H1 (cell line): ENCODE measurements at regions not wholly inside any gene's neighbourhood (a gene's known extent, or its start where the extent isn't known, plus 50 kb on each side); places are given as distances from the start of the nearest gene placed in this dataset.

ENCODE experiments used
- BCL11A ChIP-seq, 2 experiments: IDR thresholded peaks; one replicate each; pipeline ENCODE4 v1.6.1; 2011; ENCODE audit warnings: low read depth in 2 of 2, low read length in 2 of 2, mild to moderate bottlenecking in 2 of 2
- CEBPB ChIP-seq: IDR thresholded peaks from 2 replicates; pipeline ENCODE4 v1.6.1; 2012; ENCODE audit warnings: low read depth, low read length
- EP300 ChIP-seq, 2 experiments: IDR thresholded peaks; 1 replicate in 1 of 2; 2 replicates in 1 of 2; pipeline ENCODE4 v1.6.1; 2011 to 2012; ENCODE audit warnings: low read depth in 2 of 2, low read length in 2 of 2, mild to moderate bottlenecking in 2 of 2, borderline replicate concordance in 1 of 2, inconsistent platforms in 1 of 2, moderate library complexity in 1 of 2
- EZH2 ChIP-seq: fragments of 200-600 bp; sonication (generic); IDR thresholded peaks from 2 replicates; pipeline ENCODE4 v1.7.1; 2012; ENCODE audit warnings: low read depth, mild to moderate bottlenecking, moderate library complexity, low read length, inconsistent platforms; ENCODE audit not compliant: severe bottlenecking
- POLR2A ChIP-seq, 2 experiments: IDR thresholded peaks; 1 replicate in 1 of 2; 2 replicates in 1 of 2; pipeline ENCODE4 v1.6.1; 2011; ENCODE audit warnings: low read depth in 2 of 2, low read length in 2 of 2, mild to moderate bottlenecking in 2 of 2; ENCODE audit errors: control extremely low read depth in 1 of 2
- POLR2AphosphoS5 ChIP-seq: IDR thresholded peaks from 2 replicates; pipeline ENCODE4 v1.6.1; 2011; ENCODE audit warnings: low read depth, low read length
- RAD21 ChIP-seq, 2 experiments: IDR thresholded peaks in 1 of 2; conservative IDR thresholded peaks in 1 of 2; 2 replicates each; pipeline ENCODE4 v1.6.1; 2011; ENCODE audit warnings: low read depth in 2 of 2, low read length in 2 of 2, improper control_type of control experiment in 1 of 2, inconsistent platforms in 1 of 2, mild to moderate bottlenecking in 1 of 2, moderate library complexity in 1 of 2
- RBBP5 ChIP-seq: IDR thresholded peaks from 2 replicates; pipeline ENCODE4 v1.7.1; 2012; ENCODE audit warnings: low read depth, mild to moderate bottlenecking, inconsistent platforms, low read length, moderate library complexity, borderline replicate concordance
- TAF1 ChIP-seq: IDR thresholded peaks from 2 replicates; pipeline ENCODE4 v1.6.1; 2011; ENCODE audit warnings: mild to moderate bottlenecking, low read depth, low read length
- ZNF274 ChIP-seq: IDR thresholded peaks from 2 replicates; pipeline ENCODE4 v1.7.0; 2012; ENCODE audit warnings: low read length, borderline replicate concordance; ENCODE audit errors: extremely low read depth
- TF ChIP-seq, protein P1 (sequence below): IDR thresholded peaks from 2 replicates; pipeline ENCODE4 v1.6.1; 2011; ENCODE audit warnings: low read depth, mild to moderate bottlenecking, low read length; ENCODE audit not compliant: insufficient read depth

DNA sequence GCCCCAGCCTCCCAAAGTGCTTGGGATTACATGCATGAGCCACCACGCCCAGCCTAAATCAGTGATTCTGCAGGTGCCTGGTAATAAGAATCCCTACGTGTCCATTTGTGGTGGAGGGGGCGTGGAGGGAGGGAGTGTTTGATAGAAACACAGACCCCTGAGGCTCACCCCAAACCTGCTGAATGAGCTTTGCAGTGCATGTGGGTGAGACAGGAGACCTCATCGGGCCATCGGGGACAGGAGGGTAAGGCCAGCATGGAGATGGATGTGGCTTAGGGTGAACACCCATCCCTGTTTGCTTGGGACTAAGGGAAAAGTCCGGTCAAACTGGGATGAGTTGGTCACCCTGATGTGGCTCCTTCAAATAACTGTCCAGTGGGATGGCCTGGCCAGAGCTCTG lies 71.3 kb upstream of the ALX4 start:
- TF ChIP-seq TAF1 (no peak), EZH2 (no peak), EP300 (IDR thresholded peaks at IDR 0.05; ENCODE audit: borderline replicate concordance in 1 of 2, low read depth in 2 of 2, low read length in 2 of 2) (no peak), RAD21 (IDR thresholded peaks at IDR 0.05 in 1 of 2, conservative IDR thresholded peaks at IDR 0.05 in 1 of 2; ENCODE audit: low read depth in 2 of 2, low read length in 2 of 2) (no peak), ZNF274 (no peak), POLR2A (IDR thresholded peaks at IDR 0.05; ENCODE audit: control extremely low read depth in 1 of 2, low read depth in 2 of 2, low read length in 2 of 2) (no peak), CEBPB (no peak), RBBP5 (no peak), POLR2AphosphoS5 (no peak), BCL11A (IDR thresholded peaks at IDR 0.05; ENCODE audit: low read depth in 2 of 2, low read length in 2 of 2) (no peak)
- TF ChIP-seq, protein P1, sequence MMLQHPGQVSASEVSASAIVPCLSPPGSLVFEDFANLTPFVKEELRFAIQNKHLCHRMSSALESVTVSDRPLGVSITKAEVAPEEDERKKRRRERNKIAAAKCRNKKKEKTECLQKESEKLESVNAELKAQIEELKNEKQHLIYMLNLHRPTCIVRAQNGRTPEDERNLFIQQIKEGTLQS, result no peak
